Pancreas (tissue), 10 donors: ENCODE measurements at regions not wholly inside any gene's neighbourhood (a gene's known extent, or its start where the extent isn't known, plus 50 kb on each side); places are given as distances from the start of the nearest gene placed in this dataset.

Source experiments
- ATAC-seq, 4 donors: fragments of 200-7000 bp; cut with Tn5 transposase; one replicate each; pipeline versions ENCODE4 v1.8.0 to v1.9.1; 2020; ENCODE audit warnings: mild to moderate bottlenecking in 4 of 4, moderate library complexity in 4 of 4
- DNase-seq, 6 donors: peaks; one replicate each; pipeline ENCODE4 v3.0.0-alpha.2; 2020
- FAIRE-seq: peaks from 2 replicates; lab custom pipeline; 2012; peaks lifted over from hg19 to GRCh38; lab: Jason Lieb, UNC
- H3K27ac ChIP-seq, 4 donors: fragments of 200-600 bp; sonication (generic); 1 replicate in 3 of 4; 2 replicates in 1 of 4; pipeline versions ENCODE4 v1.5.0 to v1.8.0; 2020
- H3K27me3 ChIP-seq, 4 donors: fragments of 200-600 bp; one replicate each; pipeline ENCODE4 v1.8.0; 2021
- H3K36me3 ChIP-seq, 3 donors: fragments of 200-600 bp; sonication (generic) in 1 of 3; one replicate each; pipeline versions ENCODE4 v1.5.0 to v1.8.0; 2020 to 2021
- H3K4me1 ChIP-seq, 3 donors: fragments of 200-600 bp; one replicate each; pipeline ENCODE4 v1.8.0; 2021
- H3K4me3 ChIP-seq, 4 donors: fragments of 200-600 bp; sonication (generic) in 2 of 4; one replicate each; pipeline versions ENCODE4 v1.5.0 to v1.8.0; 2020 to 2021
- H3K9me3 ChIP-seq, 4 donors: fragments of 200-600 bp; one replicate each; pipeline ENCODE4 v1.8.0; 2021
- CTCF ChIP-seq, 4 donors: fragments of 200-600 bp; sonication (generic) in 3 of 4; IDR thresholded peaks; one replicate each; pipeline versions ENCODE4 v1.5.0 to v1.8.0; 2021; ENCODE audit warnings: antibody characterized with exemption in 4 of 4
- WGBS, 2 donors: extraction: QIAGEN DNeasy Blood & Tissue Kit; methylation state at CpG; one replicate each; pipeline ENCODE4 v1.1.7; 2013; 5-methylcytosine and 5-hydroxymethylcytosine counted together
- intact Hi-C, 3 donors: fragments of 100-400 bp; cut with DNase I; formaldehyde crosslinking; loops; one replicate each; pipeline versions ENCODE4 v1.11.1 to v1.14.2; 2022
- donor health status: healthy with polysubstance abuse.
- donor health status: DM: no; HTN: no; CAD: no; lungs with moderate emphysema.
- donor health status: DM: no; HTN: no; CAD: no.
- donor health status: control.
- donor health status: control.
- donor health status: Bipolar disorder and iron deficiency.
- donor health status: DM: yes; HTN: yes; CAD: no.
- donor health status: DM: no; HTN: no; CAD: no.
- donor health status: DM: no; HTN: no; CAD: no.
- donor health status: DM: yes; HTN: yes; CAD: no.

- no peak for ATAC-seq
- WGBS, 2 donors: 88 to 90% methylated on average over 24 of the region's 24 CpGs
- peak in 1 of 6 donors; percentile 50 for DNase-seq
- Histone ChIP-seq H3K4me3 (no peak overlapping the region), H3K27me3 (no peaks in the 10 kb centered on the region), H3K4me1 (peaks cover 10% of the 10 kb centered on the region in 3 donors), H3K27ac (no peak overlapping the region), H3K36me3 (no peaks in the 10 kb centered on the region), H3K9me3 (no peaks in the 10 kb centered on the region)
- intact Hi-C loops: no loop called here
- TF ChIP-seq CTCF (IDR thresholded peaks at IDR 0.05): no peak
- FAIRE-seq: no peak
Observed at GRCh38 chr1:43035821-43036741, 77.4 kb upstream of the SLC2A1 start.

- 61 to 70% methylated on average over 4 of the region's 4 CpGs for WGBS, 2 donors
- no peak for DNase-seq
- intact Hi-C loops: no loop called here
- H3K36me3 ChIP-seq: no peaks in the 10 kb centered on the region
- no peaks in the 10 kb centered on the region for H3K9me3 ChIP-seq
- no peak for TF ChIP-seq CTCF (IDR thresholded peaks at IDR 0.05)
- H3K27me3 ChIP-seq: no peaks in the 10 kb centered on the region
- no peak for FAIRE-seq
- ATAC-seq: no peak
- H3K4me3 ChIP-seq: no peak overlapping the region
- no peak overlapping the region for H3K27ac ChIP-seq
- peaks cover 6 to 10% (median 9%) of the 10 kb centered on the region in 3 donors for H3K4me1 ChIP-seq
Observed at GRCh38 chr1:43034778-43035177, 76.1 kb upstream of the SLC2A1 start.

- DNase-seq (no peak), FAIRE-seq (no peak), ATAC-seq (peak in 2 of 4 donors; percentile 37 to 42)
- Histone ChIP-seq H3K9me3 (no peaks in the 10 kb centered on the region), H3K27ac (no peak overlapping the region), H3K4me3 (no peak overlapping the region), H3K4me1 (peaks cover 2 to 5% (median 3%) of the 10 kb centered on the region in 3 donors), H3K36me3 (no peaks in the 10 kb centered on the region), H3K27me3 (no peaks in the 10 kb centered on the region)
- 73 to 82% methylated on average over 3 of the region's 3 CpGs for WGBS, 2 donors
- intact Hi-C loops: no loop called here
- no peak for TF ChIP-seq CTCF (IDR thresholded peaks at IDR 0.05)
Observed at GRCh38 chr1:43034195-43034658, 75.6 kb upstream of the SLC2A1 start.

GRCh38 chr1:43031316-43032203, 72.9 kb upstream of the SLC2A1 start:
- H3K4me1 ChIP-seq: no peaks in the 10 kb centered on the region
- H3K4me3 ChIP-seq: no peak overlapping the region
- no peaks in the 10 kb centered on the region for H3K36me3 ChIP-seq
- no peaks in the 10 kb centered on the region for H3K27me3 ChIP-seq
- H3K9me3 ChIP-seq: no peaks in the 10 kb centered on the region
- no peak overlapping the region for H3K27ac ChIP-seq
- FAIRE-seq (no peak), DNase-seq (no peak), ATAC-seq (no peak)
- TF ChIP-seq CTCF (IDR thresholded peaks at IDR 0.05): no peak
- intact Hi-C loops: no loop called here
- 90 to 95% methylated on average over 14 of the region's 14 CpGs for WGBS, 2 donors
